ENCODE measurements at regions not wholly inside any gene's neighbourhood (a gene's known extent, or its start where the extent isn't known, plus 50 kb on each side); places are given as distances from the start of the nearest gene placed in this dataset.

DNA sequence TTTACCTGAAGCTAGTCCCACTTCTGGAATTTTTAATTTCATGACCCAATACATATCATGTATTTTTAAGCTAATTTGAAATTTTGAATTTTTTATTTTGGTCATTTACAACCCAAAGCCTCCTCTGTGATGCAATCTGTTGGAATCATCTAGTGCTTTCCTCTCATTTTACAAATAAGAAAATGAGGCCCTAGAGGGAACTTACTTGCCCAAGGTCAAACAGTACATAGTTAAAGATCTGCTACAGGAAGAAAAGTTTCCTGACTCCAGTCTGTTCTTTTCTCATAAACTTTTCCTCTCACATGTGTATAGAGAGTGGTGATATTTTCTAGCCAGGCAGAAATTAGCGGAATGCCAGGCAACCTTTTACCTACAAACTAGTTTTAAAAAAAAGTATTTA lies 59.3 kb upstream of the DPT start:
- Histone ChIP-seq H3K27ac (ENCODE audit: extremely low read length, insufficient read depth, low read length) (no peak overlapping the region), H3K4me2 (ENCODE audit: low read depth, low read length) (no peak overlapping the region), H3K9me3 (ENCODE audit: low read length) (no peaks in the 10 kb centered on the region), H3K79me2 (ENCODE audit: insufficient read depth, low read length) (no peaks in the 10 kb centered on the region), H3K4me3 (replicated peaks in 1 of 3; ENCODE audit: insufficient read depth in 1 of 3, low read depth in 2 of 3, low read length in 3 of 3) (no peak overlapping the region), H3K27me3 (ENCODE audit: control insufficient read depth in 1 of 2, insufficient read depth in 2 of 2, low read length in 2 of 2) (no peaks in the 10 kb centered on the region; a peak in 1 of 5 replicates), H2AFZ (ENCODE audit: low read length) (no peak overlapping the region), H3K36me3 (replicated peaks in 1 of 2; ENCODE audit: control insufficient read depth in 1 of 2, insufficient read depth in 2 of 2, low read length in 2 of 2) (no peaks in the 10 kb centered on the region), H3K9ac (ENCODE audit: insufficient read depth, low read depth, low read length) (no peak overlapping the region), H4K20me1 (ENCODE audit: insufficient read depth, low read length) (no peaks in the 10 kb centered on the region), H3K4me1 (ENCODE audit: insufficient read depth, low read length) (peaks cover 18% of the 10 kb centered on the region)
- WGBS (ENCODE audit: low lambda C conversion rate) = 100% methylated on average over 1 of the region's 1 CpG
- BruUV-seq (replicated peaks) = no TSS peak
- no peak for ATAC-seq
- no peak for DNase-seq (ENCODE audit: low spot score)
- TF ChIP-seq FOXO1 (CRISPR knock-in tag; IDR thresholded peaks at IDR 0.05) = no peak
- TF ChIP-seq GATAD1 (CRISPR knock-in tag; IDR thresholded peaks at IDR 0.05) = no peak
- TF ChIP-seq ERF (CRISPR knock-in tag; IDR thresholded peaks at IDR 0.05) = no peak
- TF ChIP-seq SRY (CRISPR knock-in tag; IDR thresholded peaks at IDR 0.05) = no peak
- no peak for TF ChIP-seq SMC3 (IDR thresholded peaks at IDR 0.05; ENCODE audit: low read length)
- TF ChIP-seq, protein P1, sequence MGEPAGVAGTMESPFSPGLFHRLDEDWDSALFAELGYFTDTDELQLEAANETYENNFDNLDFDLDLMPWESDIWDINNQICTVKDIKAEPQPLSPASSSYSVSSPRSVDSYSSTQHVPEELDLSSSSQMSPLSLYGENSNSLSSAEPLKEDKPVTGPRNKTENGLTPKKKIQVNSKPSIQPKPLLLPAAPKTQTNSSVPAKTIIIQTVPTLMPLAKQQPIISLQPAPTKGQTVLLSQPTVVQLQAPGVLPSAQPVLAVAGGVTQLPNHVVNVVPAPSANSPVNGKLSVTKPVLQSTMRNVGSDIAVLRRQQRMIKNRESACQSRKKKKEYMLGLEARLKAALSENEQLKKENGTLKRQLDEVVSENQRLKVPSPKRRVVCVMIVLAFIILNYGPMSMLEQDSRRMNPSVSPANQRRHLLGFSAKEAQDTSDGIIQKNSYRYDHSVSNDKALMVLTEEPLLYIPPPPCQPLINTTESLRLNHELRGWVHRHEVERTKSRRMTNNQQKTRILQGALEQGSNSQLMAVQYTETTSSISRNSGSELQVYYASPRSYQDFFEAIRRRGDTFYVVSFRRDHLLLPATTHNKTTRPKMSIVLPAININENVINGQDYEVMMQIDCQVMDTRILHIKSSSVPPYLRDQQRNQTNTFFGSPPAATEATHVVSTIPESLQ (CRISPR knock-in tag; conservative IDR thresholded peaks at IDR 0.05) = no peak
- TF ChIP-seq BCLAF1 (IDR thresholded peaks at IDR 0.05) = no peak
- in situ Hi-C loops (cut with HindIII; ENCODE audit: extremely low pct_ligation_motif_present, low pct_unique_long_range_greater_than_20kb) (no loop called here), intact Hi-C loops (cut with micrococcal nuclease; ENCODE audit: unreplicated experiment) (no loop called here)
- ChIA-PET POLR2A (interaction anchor here (1.2 kb wide), 1 partner anchor 14 kb away, joined by 3 read pairs; no protein-coding TSS in a partner anchor), CTCF (ENCODE audit: low intra/inter-chr PET ratio, low total read pairs) (no interaction called here)
- no peak for FAIRE-seq
